HCT116 (cell line): ENCODE measurements at regions not wholly inside any gene's neighbourhood (a gene's known extent, or its start where the extent isn't known, plus 50 kb on each side); places are given as distances from the start of the nearest gene placed in this dataset.

Experiments
- ATAC-seq: fragments of 200-7000 bp; cut with Tn5 transposase; 2 replicates; pipeline ENCODE4 v1.9.1; 2020; ENCODE audit warnings: mild to moderate bottlenecking, moderate library complexity
- BruUV-seq: library from RNA; stranded (reverse); fragments of 400-500 nt; replicated peaks from 2 replicates; lab custom pipeline; 2021; lab: Mats Ljungman, UMichigan
- CTCF ChIA-PET: fragments of 300-600 bp; sonication (Branson Sonifier 250); formaldehyde crosslinking; loops from one replicate; lab custom pipeline; 2021; ENCODE audit warnings: antibody characterized with exemption; lab: Charles Lee
- POLR2A ChIA-PET: fragments of 300-600, 350-600 bp; sonication (Branson Sonifier 250); formaldehyde crosslinking; loops from one replicate; lab custom pipeline; 2021; ENCODE audit warnings: antibody characterized with exemption; lab: Charles Lee
- RAD21 ChIA-PET, 2 experiments: fragments of 300-600 bp; sonication (Branson Sonifier 250); formaldehyde crosslinking; loops; one replicate each; lab custom pipeline; 2023; ENCODE audit warnings: low total read pairs in 2 of 2; ENCODE audit not compliant: uncharacterized antibody in 2 of 2, unreplicated experiment in 2 of 2, low non-redundant PET in 1 of 2; lab: Charles Lee
- DNase-seq: peaks from one replicate; pipeline ENCODE4 v3.0.0-alpha.2; 2010; ENCODE audit warnings: low read depth, low spot score
- H2AFZ ChIP-seq: fragments of 200-600 bp; shearing (Covaris generic), sonication (generic); 2 replicates; pipeline ENCODE4 v1.6.1; 2017; ENCODE audit warnings: low read depth, mixed run types, mixed read lengths, antibody characterized with exemption, low read length; ENCODE audit not compliant: poor library complexity, severe bottlenecking
- H3K27ac ChIP-seq: 2 replicates; pipeline ENCODE4 v1.5.1; 2012; ENCODE audit warnings: low read depth, low read length
- H3K27me3 ChIP-seq: fragments of 200-600 bp; sonication (generic); 2 replicates; pipeline ENCODE4 v1.6.1; 2016; ENCODE audit warnings: mixed run types, low read length, mixed read lengths; ENCODE audit not compliant: insufficient read depth
- H3K36me3 ChIP-seq, 2 experiments: fragments of 200-500 bp in 1 of 2; fragments of 200-600 bp in 1 of 2; sonication (Bioruptor generic) in 1 of 2; sonication (generic) in 1 of 2; 2 replicates each; pipeline versions ENCODE4 v1.5.1 to v1.6.1; 2014 to 2016; ENCODE audit warnings: low read length in 2 of 2, inconsistent platforms in 1 of 2, mixed read lengths in 1 of 2, mixed run types in 1 of 2; ENCODE audit not compliant: insufficient read depth in 2 of 2, control insufficient read depth in 1 of 2
- H3K4me1 ChIP-seq, 2 experiments: fragments of 200-600 bp in 1 of 2; sonication (generic) in 1 of 2; 2 replicates each; pipeline versions ENCODE4 v1.5.1 to v1.6.1; 2012 to 2017; ENCODE audit warnings: low read length in 2 of 2, inconsistent platforms in 1 of 2, mild to moderate bottlenecking in 1 of 2, mixed read lengths in 1 of 2, mixed run types in 1 of 2, moderate library complexity in 1 of 2; ENCODE audit not compliant: insufficient read depth in 2 of 2, control insufficient read depth in 1 of 2
- H3K4me2 ChIP-seq: fragments of 200-600 bp; sonication (generic); 2 replicates; pipeline ENCODE4 v1.6.1; 2017; ENCODE audit warnings: mixed run types, low read length, mixed read lengths
- H3K4me3 ChIP-seq, 2 experiments: fragments of 200-600 bp in 1 of 2; sonication (generic) in 1 of 2; replicated peaks in 1 of 2; 2 replicates each; pipeline ENCODE4 v1.5.1; 2011 to 2016; ENCODE audit warnings: low read length in 2 of 2, control low read depth in 1 of 2, low read depth in 1 of 2, mild to moderate bottlenecking in 1 of 2, mixed read lengths in 1 of 2, mixed run types in 1 of 2
- H3K79me2 ChIP-seq: fragments of 200-600 bp; sonication (generic); 2 replicates; pipeline ENCODE4 v1.6.1; 2017; ENCODE audit warnings: mild to moderate bottlenecking, mixed run types, low read length, moderate library complexity, mixed read lengths; ENCODE audit not compliant: insufficient read depth
- H3K9ac ChIP-seq: fragments of 200-600 bp; sonication (generic); 2 replicates; pipeline ENCODE4 v1.6.1; 2016; ENCODE audit warnings: low read length, mixed read lengths
- H3K9me2 ChIP-seq: fragments of 200-600 bp; sonication (generic), shearing (Covaris generic); 2 replicates; pipeline ENCODE4 v1.6.1; 2017; ENCODE audit warnings: mixed run types, mild to moderate bottlenecking, moderate library complexity; ENCODE audit not compliant: insufficient read depth
- H3K9me3 ChIP-seq, 2 experiments: fragments of 200-500 bp in 1 of 2; fragments of 200-600 bp in 1 of 2; sonication (Bioruptor generic) in 1 of 2; sonication (generic) in 1 of 2; 2 replicates each; pipeline ENCODE4 v1.6.1; 2014 to 2017; ENCODE audit warnings: low read length in 2 of 2, mixed read lengths in 2 of 2, inconsistent platforms in 1 of 2, low read depth in 1 of 2, mild to moderate bottlenecking in 1 of 2, mixed run types in 1 of 2, moderate library complexity in 1 of 2; ENCODE audit not compliant: control insufficient read depth in 1 of 2, insufficient read depth in 1 of 2
- H4K20me1 ChIP-seq: fragments of 200-600 bp; sonication (generic), shearing (Covaris generic); 2 replicates; pipeline ENCODE4 v1.6.1; 2017; ENCODE audit warnings: mixed run types, mild to moderate bottlenecking, moderate library complexity; ENCODE audit not compliant: insufficient read depth
- CBX3 ChIP-seq: IDR thresholded peaks from 2 replicates; pipeline ENCODE4 v1.6.1; 2012; ENCODE audit warnings: low read depth
- CEBPB ChIP-seq: IDR thresholded peaks from 2 replicates; pipeline ENCODE4 v1.6.1; 2012; ENCODE audit warnings: low read depth
- ELF1 ChIP-seq: IDR thresholded peaks from 2 replicates; pipeline ENCODE4 v1.6.1; 2012; ENCODE audit warnings: low read depth, borderline replicate concordance
- EZH2 ChIP-seq: fragments of 200-600 bp; sonication (generic); IDR thresholded peaks from 2 replicates; pipeline ENCODE4 v1.6.1; 2017; ENCODE audit warnings: antibody characterized with exemption, mixed run types
- EZH2phosphoT487 ChIP-seq: fragments of 200-600 bp; IDR thresholded peaks from 2 replicates; pipeline ENCODE4 v1.6.1; 2018; ENCODE audit warnings: antibody characterized with exemption, borderline replicate concordance
- JUND ChIP-seq: IDR thresholded peaks from 2 replicates; pipeline ENCODE4 v1.6.1; 2012
- POLR2A ChIP-seq: IDR thresholded peaks from 2 replicates; pipeline ENCODE4 v1.7.0; 2011; ENCODE audit warnings: borderline replicate concordance; ENCODE audit not compliant: insufficient read depth, insufficient read length; ENCODE audit errors: extremely low read depth
- POLR2AphosphoS5 ChIP-seq: IDR thresholded peaks from 2 replicates; pipeline ENCODE4 v1.6.1; 2011; ENCODE audit warnings: mild to moderate bottlenecking, low read depth, low read length, moderate library complexity
- RAD21 ChIP-seq: IDR thresholded peaks from 2 replicates; pipeline ENCODE4 v1.6.1; 2012; ENCODE audit warnings: low read depth, mild to moderate bottlenecking
- SP1 ChIP-seq: IDR thresholded peaks from 2 replicates; pipeline ENCODE4 v1.6.1; 2012; ENCODE audit warnings: low read depth
- SRF ChIP-seq: IDR thresholded peaks from 2 replicates; pipeline ENCODE4 v1.6.1; 2012; ENCODE audit warnings: low read depth
- ZFX ChIP-seq: fragments of 450-650 bp; IDR thresholded peaks from 2 replicates; pipeline ENCODE4 v1.6.1; 2017
- intact Hi-C: fragments of 100-400 bp; cut with micrococcal nuclease; formaldehyde crosslinking; loops from 2 replicates; pipeline ENCODE4 v1.10.0; 2022
- TF ChIP-seq, protein P1 (sequence below): IDR thresholded peaks from 2 replicates; pipeline ENCODE4 v1.6.1; 2011; ENCODE audit warnings: mild to moderate bottlenecking, low read length, moderate library complexity; ENCODE audit not compliant: insufficient replicate concordance; ENCODE audit errors: extremely low read depth
- TF ChIP-seq, protein P2 (sequence below): IDR thresholded peaks from 2 replicates; pipeline ENCODE4 v1.6.1; 2012
- TF ChIP-seq, protein P3 (sequence below): IDR thresholded peaks from 2 replicates; pipeline ENCODE4 v1.6.1; 2012; ENCODE audit warnings: low read depth

GRCh38 chr4:57633212-57633859, 523.2 kb upstream of the IGFBP7 start:
- ChIA-PET POLR2A (no interaction called here), RAD21 (no interaction called here), CTCF (no interaction called here)
- no peak for TF ChIP-seq POLR2A
- TF ChIP-seq, protein P1, sequence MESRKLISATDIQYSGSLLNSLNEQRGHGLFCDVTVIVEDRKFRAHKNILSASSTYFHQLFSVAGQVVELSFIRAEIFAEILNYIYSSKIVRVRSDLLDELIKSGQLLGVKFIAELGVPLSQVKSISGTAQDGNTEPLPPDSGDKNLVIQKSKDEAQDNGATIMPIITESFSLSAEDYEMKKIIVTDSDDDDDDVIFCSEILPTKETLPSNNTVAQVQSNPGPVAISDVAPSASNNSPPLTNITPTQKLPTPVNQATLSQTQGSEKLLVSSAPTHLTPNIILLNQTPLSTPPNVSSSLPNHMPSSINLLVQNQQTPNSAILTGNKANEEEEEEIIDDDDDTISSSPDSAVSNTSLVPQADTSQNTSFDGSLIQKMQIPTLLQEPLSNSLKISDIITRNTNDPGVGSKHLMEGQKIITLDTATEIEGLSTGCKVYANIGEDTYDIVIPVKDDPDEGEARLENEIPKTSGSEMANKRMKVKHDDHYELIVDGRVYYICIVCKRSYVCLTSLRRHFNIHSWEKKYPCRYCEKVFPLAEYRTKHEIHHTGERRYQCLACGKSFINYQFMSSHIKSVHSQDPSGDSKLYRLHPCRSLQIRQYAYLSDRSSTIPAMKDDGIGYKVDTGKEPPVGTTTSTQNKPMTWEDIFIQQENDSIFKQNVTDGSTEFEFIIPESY = no peak
- no peak for TF ChIP-seq ZFX
- TF ChIP-seq POLR2AphosphoS5 = no peak
- no peak for TF ChIP-seq CBX3
- no peak for TF ChIP-seq SP1
- no peak for TF ChIP-seq CEBPB
- H3K4me1 ChIP-seq = no peaks in the 10 kb centered on the region
- ATAC-seq = no peak
- no peaks in the 10 kb centered on the region for H3K36me3 ChIP-seq
- no peaks in the 10 kb centered on the region for H3K9me2 ChIP-seq
- H3K4me3 ChIP-seq = no peak overlapping the region
- intact Hi-C loops = no loop called here
- BruUV-seq = no TSS peak
- no peak overlapping the region for H2AFZ ChIP-seq
- H3K4me2 ChIP-seq = no peak overlapping the region
- no peaks in the 10 kb centered on the region for H3K79me2 ChIP-seq
- peaks cover 0 to 9% of the 10 kb centered on the region in 2 experiments; a peak in 2 of 4 replicates for H3K9me3 ChIP-seq
- no peaks in the 10 kb centered on the region for H4K20me1 ChIP-seq
- H3K27me3 ChIP-seq = no peaks in the 10 kb centered on the region
- no peak for DNase-seq
- H3K27ac ChIP-seq = no peak overlapping the region
- H3K9ac ChIP-seq = no peak overlapping the region

GRCh38 chr4:57632564-57632963, 522.4 kb upstream of the IGFBP7 start:
- TF ChIP-seq EZH2 (no peak), POLR2AphosphoS5 (no peak), JUND (no peak), RAD21 (no peak), SRF (no peak), ELF1 (no peak), CBX3 (no peak), CEBPB (no peak), EZH2phosphoT487 (no peak)
- TF ChIP-seq, protein P2, sequence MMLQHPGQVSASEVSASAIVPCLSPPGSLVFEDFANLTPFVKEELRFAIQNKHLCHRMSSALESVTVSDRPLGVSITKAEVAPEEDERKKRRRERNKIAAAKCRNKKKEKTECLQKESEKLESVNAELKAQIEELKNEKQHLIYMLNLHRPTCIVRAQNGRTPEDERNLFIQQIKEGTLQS = no peak
- TF ChIP-seq, protein P3, sequence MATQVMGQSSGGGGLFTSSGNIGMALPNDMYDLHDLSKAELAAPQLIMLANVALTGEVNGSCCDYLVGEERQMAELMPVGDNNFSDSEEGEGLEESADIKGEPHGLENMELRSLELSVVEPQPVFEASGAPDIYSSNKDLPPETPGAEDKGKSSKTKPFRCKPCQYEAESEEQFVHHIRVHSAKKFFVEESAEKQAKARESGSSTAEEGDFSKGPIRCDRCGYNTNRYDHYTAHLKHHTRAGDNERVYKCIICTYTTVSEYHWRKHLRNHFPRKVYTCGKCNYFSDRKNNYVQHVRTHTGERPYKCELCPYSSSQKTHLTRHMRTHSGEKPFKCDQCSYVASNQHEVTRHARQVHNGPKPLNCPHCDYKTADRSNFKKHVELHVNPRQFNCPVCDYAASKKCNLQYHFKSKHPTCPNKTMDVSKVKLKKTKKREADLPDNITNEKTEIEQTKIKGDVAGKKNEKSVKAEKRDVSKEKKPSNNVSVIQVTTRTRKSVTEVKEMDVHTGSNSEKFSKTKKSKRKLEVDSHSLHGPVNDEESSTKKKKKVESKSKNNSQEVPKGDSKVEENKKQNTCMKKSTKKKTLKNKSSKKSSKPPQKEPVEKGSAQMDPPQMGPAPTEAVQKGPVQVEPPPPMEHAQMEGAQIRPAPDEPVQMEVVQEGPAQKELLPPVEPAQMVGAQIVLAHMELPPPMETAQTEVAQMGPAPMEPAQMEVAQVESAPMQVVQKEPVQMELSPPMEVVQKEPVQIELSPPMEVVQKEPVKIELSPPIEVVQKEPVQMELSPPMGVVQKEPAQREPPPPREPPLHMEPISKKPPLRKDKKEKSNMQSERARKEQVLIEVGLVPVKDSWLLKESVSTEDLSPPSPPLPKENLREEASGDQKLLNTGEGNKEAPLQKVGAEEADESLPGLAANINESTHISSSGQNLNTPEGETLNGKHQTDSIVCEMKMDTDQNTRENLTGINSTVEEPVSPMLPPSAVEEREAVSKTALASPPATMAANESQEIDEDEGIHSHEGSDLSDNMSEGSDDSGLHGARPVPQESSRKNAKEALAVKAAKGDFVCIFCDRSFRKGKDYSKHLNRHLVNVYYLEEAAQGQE = no peak
- TF ChIP-seq, all 23 proteins: peak for 0
- H3K4me1 ChIP-seq = no peaks in the 10 kb centered on the region
- H3K9ac ChIP-seq = no peak overlapping the region
- H3K27me3 ChIP-seq = no peaks in the 10 kb centered on the region
- H4K20me1 ChIP-seq = no peaks in the 10 kb centered on the region
- no peaks in the 10 kb centered on the region for H3K9me2 ChIP-seq
- no peak overlapping the region for H3K4me3 ChIP-seq
- H3K4me2 ChIP-seq = no peak overlapping the region
- ChIA-PET RAD21 (no interaction called here), POLR2A (no interaction called here), CTCF (no interaction called here)
- no peaks in the 10 kb centered on the region for H3K79me2 ChIP-seq
- intact Hi-C loops = no loop called here
- ATAC-seq (no peak), DNase-seq (no peak)
- H3K9me3 ChIP-seq = peaks cover 0 to 9% of the 10 kb centered on the region in 2 experiments; a peak in 2 of 4 replicates
- H2AFZ ChIP-seq = no peak overlapping the region
- no peak overlapping the region for H3K27ac ChIP-seq
- H3K36me3 ChIP-seq = no peaks in the 10 kb centered on the region
- no TSS peak for BruUV-seq
